ENCODE measurements at regions not wholly inside any gene's neighbourhood (a gene's known extent, or its start where the extent isn't known, plus 50 kb on each side); places are given as distances from the start of the nearest gene placed in this dataset.

GRCh38 chr2:204370172-204370718 is 175.0 kb upstream of the PARD3B start:
- no peaks in the 10 kb centered on the region for H3K27me3 ChIP-seq (ENCODE audit: insufficient read depth, low read length, poor library complexity, severe bottlenecking)
- H3K4me3 ChIP-seq (ENCODE audit: low read length, poor library complexity, severe bottlenecking) = no peak overlapping the region
- H3K4me1 ChIP-seq (ENCODE audit: insufficient read depth, low read length, poor library complexity, severe bottlenecking) = no peaks in the 10 kb centered on the region
- H4K20me1 ChIP-seq (ENCODE audit: insufficient read depth, low read length, poor library complexity, severe bottlenecking) = no peaks in the 10 kb centered on the region
- no peaks in the 10 kb centered on the region for H3K9me3 ChIP-seq (ENCODE audit: insufficient read depth, low read depth, low read length)
- no peak overlapping the region for H3K4me2 ChIP-seq (ENCODE audit: low read depth, low read length, poor library complexity, severe bottlenecking)
- TF ChIP-seq CTCF (conservative IDR thresholded peaks at IDR 0.05; ENCODE audit: low read length) = no peak
- TF ChIP-seq EZH2phosphoT487 (IDR thresholded peaks at IDR 0.05; ENCODE audit: borderline replicate concordance) = no peak
- no peaks in the 10 kb centered on the region for H3F3A ChIP-seq (ENCODE audit: low read depth)
- no peaks in the 10 kb centered on the region for H3K79me2 ChIP-seq (ENCODE audit: insufficient read depth, low read length)
- H3K36me3 ChIP-seq (ENCODE audit: insufficient read depth, low read length) = no peaks in the 10 kb centered on the region
- no peaks in the 10 kb centered on the region for H3K9me2 ChIP-seq (replicated peaks; ENCODE audit: low read depth, low read length)
- no peak overlapping the region for H3K9ac ChIP-seq (ENCODE audit: low read depth, low read length, poor library complexity, severe bottlenecking)
- no peak overlapping the region for H2AFZ ChIP-seq (ENCODE audit: low read length)

GRCh38 chr2:204373942-204374341 is 171.3 kb upstream of the PARD3B start:
- Histone ChIP-seq H3K4me3 (ENCODE audit: low read length, poor library complexity, severe bottlenecking) (no peak overlapping the region), H3K36me3 (ENCODE audit: insufficient read depth, low read length) (no peaks in the 10 kb centered on the region), H3F3A (ENCODE audit: low read depth) (no peaks in the 10 kb centered on the region), H3K4me1 (ENCODE audit: insufficient read depth, low read length, poor library complexity, severe bottlenecking) (no peaks in the 10 kb centered on the region), H4K20me1 (ENCODE audit: insufficient read depth, low read length, poor library complexity, severe bottlenecking) (no peaks in the 10 kb centered on the region), H3K4me2 (ENCODE audit: low read depth, low read length, poor library complexity, severe bottlenecking) (no peak overlapping the region), H3K9ac (ENCODE audit: low read depth, low read length, poor library complexity, severe bottlenecking) (no peak overlapping the region), H2AFZ (ENCODE audit: low read length) (no peak overlapping the region), H3K9me2 (replicated peaks; ENCODE audit: low read depth, low read length) (no peaks in the 10 kb centered on the region), H3K79me2 (ENCODE audit: insufficient read depth, low read length) (no peaks in the 10 kb centered on the region), H3K27me3 (ENCODE audit: insufficient read depth, low read length, poor library complexity, severe bottlenecking) (no peaks in the 10 kb centered on the region), H3K9me3 (ENCODE audit: insufficient read depth, low read depth, low read length) (no peaks in the 10 kb centered on the region)
- TF ChIP-seq CTCF (conservative IDR thresholded peaks at IDR 0.05; ENCODE audit: low read length) = no peak
- TF ChIP-seq EZH2phosphoT487 (IDR thresholded peaks at IDR 0.05; ENCODE audit: borderline replicate concordance) = no peak

- no peaks in the 10 kb centered on the region for H3K9me2 ChIP-seq (replicated peaks; ENCODE audit: low read depth, low read length)
- no peak overlapping the region for H3K9ac ChIP-seq (ENCODE audit: low read depth, low read length, poor library complexity, severe bottlenecking)
- no peaks in the 10 kb centered on the region for H3F3A ChIP-seq (ENCODE audit: low read depth)
- no peak overlapping the region for H3K4me2 ChIP-seq (ENCODE audit: low read depth, low read length, poor library complexity, severe bottlenecking)
- H3K4me1 ChIP-seq (ENCODE audit: insufficient read depth, low read length, poor library complexity, severe bottlenecking) = no peaks in the 10 kb centered on the region
- TF ChIP-seq CTCF (conservative IDR thresholded peaks at IDR 0.05; ENCODE audit: low read length) (no peak), EZH2phosphoT487 (IDR thresholded peaks at IDR 0.05; ENCODE audit: borderline replicate concordance) (no peak)
- no peaks in the 10 kb centered on the region for H3K9me3 ChIP-seq (ENCODE audit: insufficient read depth, low read depth, low read length)
- no peaks in the 10 kb centered on the region for H3K79me2 ChIP-seq (ENCODE audit: insufficient read depth, low read length)
- H3K36me3 ChIP-seq (ENCODE audit: insufficient read depth, low read length) = no peaks in the 10 kb centered on the region
- H3K4me3 ChIP-seq (ENCODE audit: low read length, poor library complexity, severe bottlenecking) = no peak overlapping the region
- no peaks in the 10 kb centered on the region for H4K20me1 ChIP-seq (ENCODE audit: insufficient read depth, low read length, poor library complexity, severe bottlenecking)
- no peak overlapping the region for H2AFZ ChIP-seq (ENCODE audit: low read length)
- no peaks in the 10 kb centered on the region for H3K27me3 ChIP-seq (ENCODE audit: insufficient read depth, low read length, poor library complexity, severe bottlenecking)
Observed at GRCh38 chr2:204380141-204380881, 165.0 kb upstream of the PARD3B start.
